Activated T-cell treated with anti-CD3 and anti-CD28 coated beads, Interleukin-2, amount 50 U/mL, for 1 hour (primary cell): ENCODE measurements at regions not wholly inside any gene's neighbourhood (a gene's known extent, or its start where the extent isn't known, plus 50 kb on each side); places are given as distances from the start of the nearest gene placed in this dataset.
"Not testable (repeated sequence)": the region's sequence is repeated elsewhere in the genome, so short reads cannot be mapped to it uniquely, and the experiment has no call there.

Source experiments
- DNase-seq: peaks from one replicate; pipeline ENCODE4 v3.0.0-alpha.2; 2020

DNA sequence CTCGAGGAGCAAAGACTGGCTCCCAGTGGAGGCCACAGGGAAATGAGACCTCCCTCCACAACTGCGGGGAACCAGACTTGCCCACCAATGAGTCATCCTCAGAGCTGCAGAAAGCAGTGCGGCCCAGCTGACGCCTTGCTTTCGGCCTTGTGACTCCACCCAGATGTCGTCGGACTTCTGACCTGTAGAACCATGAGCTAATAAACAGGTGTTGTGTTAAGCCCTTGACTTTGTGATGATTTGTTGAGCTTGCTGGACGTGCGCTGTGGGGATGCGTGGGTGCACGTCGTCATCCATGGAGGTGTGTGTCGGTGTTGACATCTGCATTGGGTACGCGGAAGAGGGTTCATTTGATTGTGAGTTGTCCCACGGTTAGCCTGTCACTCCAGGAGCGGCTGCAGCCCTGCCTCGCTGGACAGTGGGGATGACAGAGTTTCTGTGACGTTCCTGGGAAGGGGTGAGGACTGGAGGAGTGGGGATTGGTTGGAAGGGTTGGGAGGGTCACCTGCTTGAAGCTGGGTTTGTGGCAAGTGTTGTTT lies 154.1 kb downstream of the SH3BP4 start:
- no peak for DNase-seq

DNA sequence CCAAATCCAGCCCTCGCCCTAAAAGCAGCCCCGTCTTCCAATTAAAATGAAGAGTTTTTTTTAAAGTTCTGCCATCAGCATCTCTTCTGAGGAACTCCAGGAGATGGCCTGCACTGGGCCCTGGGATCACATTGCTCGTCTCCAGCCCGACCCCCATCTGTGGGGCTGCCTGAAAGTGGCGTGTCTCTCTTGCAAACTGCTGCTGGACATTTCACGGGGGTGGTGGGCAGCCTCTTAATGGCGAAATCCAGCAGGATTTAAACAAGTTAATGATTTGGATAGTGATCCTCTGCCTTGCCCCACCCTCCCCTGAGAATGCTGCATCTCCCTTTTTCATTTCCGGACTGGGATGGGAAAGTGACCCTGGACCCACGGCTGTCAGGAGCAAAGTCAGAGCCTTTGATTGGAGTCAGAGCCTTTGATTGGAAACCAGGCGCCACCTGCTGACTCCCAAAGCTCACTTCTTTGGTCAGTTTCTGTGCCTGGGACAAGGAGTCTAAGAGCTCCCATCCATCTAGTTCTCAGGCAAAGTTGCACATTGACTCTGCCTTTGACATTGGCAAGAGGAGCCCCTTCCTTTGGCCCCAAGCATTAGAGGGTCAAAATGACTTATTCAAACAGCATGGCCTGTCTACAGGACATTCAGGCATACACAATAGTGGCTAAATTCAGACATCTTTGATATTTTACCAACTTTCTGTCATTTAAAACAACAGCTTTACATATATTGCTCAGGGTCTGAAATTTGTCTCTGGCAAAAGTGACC lies 155.2 kb downstream of the SH3BP4 start:
- DNase-seq = no peak

GRCh38 chr2:235107640-235107951 lies 155.8 kb downstream of the SH3BP4 start:
- DNase-seq = no peak

DNA sequence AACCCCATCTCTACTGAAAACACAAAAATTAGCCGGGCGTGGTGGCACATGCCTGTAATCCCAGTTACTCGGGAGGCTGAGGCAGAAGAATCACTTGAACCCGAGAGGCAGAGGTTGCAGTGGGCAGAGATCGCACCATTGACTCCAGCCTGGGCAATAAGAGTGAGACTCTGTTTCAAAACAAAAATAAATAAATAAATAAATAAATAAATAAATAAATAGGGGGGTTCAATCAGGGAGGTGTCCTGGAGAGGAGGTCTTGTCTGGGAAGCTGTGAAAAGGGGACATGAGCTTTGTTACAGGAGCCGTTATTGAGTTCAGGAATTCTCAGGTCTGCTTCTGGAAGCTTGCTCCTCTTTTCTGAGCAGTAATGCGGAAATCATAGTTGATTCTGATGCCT lies 157.7 kb downstream of the SH3BP4 start:
- DNase-seq = not testable (repeated sequence)

DNA sequence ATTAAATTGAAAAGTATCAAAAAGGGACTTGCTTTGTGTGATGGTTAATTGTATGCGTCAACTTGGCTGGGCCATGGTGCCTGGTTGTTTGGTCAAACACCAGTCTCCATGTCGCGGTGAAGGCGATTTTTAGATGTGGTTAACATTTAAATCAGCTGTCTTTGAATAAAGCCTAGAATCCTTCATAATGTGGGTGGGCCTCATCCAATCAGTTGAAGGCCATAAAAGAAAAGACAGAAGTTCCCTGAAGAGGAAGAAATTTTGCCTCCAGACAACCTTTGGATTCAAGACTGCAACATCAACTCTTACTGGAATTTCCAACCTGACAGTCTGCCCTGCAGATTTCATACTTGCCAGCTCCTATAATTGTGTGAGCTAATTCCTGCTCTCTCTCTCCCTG lies 160.5 kb downstream of the SH3BP4 start:
- DNase-seq = no peak

DNA sequence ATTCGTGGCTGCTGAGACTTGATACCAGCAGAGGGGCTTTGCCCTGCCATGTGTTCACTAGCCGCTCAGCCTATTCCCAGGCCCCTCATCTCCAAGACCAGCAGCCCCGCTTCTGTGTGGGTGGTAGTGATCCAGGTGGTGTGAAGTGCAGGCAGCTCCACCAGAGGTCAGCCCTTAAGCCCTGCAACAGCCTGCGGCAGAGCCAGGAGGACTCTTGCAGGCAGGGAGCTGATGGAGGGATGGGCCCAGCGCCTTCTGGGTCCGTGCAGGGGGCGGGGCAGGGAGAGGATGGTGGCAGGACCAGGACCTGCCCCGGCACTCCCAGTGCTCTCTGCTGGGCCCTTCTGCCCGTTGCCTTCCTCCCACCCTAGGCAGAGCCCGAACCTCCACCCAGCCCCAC lies 162.0 kb downstream of the SH3BP4 start:
- no peak for DNase-seq

DNA sequence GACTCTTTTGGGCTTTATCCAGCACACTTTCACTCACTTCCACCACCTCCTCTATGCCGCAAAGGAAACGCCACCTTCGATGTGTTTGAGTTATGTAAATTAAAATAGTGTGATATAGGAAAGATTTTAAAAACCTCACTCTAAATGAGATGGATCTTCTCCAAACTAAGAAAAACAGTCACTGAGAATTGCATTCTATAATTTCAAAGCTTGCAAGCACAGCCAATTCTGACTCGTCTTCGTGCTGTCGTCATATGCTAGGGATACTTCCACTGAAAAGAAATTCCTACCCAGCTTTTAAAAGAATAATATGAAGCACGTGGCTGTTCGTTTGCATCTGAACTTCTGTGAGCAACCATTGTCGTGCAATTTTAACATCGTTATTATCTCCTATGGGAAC lies 162.5 kb downstream of the SH3BP4 start:
- DNase-seq = no peak

DNA sequence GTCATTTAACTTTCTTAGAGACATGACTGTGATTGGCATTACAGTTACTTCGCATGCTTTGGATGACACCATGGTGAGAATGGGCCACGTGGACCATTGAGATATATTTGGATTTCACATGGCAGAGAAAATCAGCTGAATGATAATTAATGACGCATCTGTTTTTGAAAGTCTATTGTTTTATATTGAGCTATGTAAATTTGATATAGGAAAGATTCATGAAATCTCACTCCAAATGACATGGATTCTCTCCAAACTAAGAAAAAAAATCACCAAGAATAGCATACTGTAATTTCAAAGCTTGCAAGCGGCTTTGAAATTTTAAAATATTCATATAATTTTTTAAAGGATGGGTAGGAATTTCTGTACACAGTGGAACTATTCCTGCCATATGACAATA lies 163.7 kb downstream of the SH3BP4 start:
- DNase-seq = no peak

GRCh38 chr2:235116885-235117492 lies 165.2 kb downstream of the SH3BP4 start:
- DNase-seq = no peak

DNA sequence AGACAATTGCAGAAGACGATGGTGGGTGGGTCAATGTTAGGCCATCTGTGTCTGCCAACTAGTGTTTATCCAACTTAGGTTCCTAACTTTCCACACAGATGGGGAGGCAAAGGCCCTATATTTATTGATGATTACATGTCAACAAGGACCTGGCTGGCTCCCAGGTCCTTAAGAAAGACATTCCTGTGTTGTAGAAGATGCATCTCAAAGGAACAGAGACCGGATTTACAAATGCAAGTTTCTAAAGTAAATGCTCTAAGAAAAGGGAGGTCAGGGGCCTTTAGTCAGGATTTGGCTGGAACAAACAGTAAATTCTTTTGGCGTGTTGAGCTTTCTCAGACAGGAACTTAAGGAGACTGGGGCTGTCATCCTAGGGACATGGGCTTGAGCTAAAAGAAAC lies 175.0 kb downstream of the SH3BP4 start:
- no peak for DNase-seq

GRCh38 chr2:235127931-235128330 lies 176.1 kb downstream of the SH3BP4 start:
- no peak for DNase-seq

DNA sequence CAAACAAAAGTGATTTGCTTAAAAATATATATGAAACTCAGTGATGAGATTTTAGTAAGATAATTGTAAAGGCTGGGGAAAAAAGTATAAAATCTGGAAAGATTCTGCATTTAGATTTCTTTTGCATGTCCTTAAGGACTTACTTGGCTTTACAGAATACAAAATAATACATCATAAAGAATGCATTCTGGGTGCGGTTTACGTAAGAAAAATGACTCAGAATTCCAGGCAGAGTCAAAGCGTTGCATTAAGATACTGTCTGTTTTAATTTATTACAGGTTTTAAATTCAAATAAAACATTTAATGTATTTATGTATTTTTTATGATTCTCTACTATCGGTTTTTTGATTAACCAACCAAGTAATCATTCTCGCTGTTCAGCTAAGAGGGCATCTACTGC lies 178.0 kb downstream of the SH3BP4 start:
- DNase-seq = no peak

DNA sequence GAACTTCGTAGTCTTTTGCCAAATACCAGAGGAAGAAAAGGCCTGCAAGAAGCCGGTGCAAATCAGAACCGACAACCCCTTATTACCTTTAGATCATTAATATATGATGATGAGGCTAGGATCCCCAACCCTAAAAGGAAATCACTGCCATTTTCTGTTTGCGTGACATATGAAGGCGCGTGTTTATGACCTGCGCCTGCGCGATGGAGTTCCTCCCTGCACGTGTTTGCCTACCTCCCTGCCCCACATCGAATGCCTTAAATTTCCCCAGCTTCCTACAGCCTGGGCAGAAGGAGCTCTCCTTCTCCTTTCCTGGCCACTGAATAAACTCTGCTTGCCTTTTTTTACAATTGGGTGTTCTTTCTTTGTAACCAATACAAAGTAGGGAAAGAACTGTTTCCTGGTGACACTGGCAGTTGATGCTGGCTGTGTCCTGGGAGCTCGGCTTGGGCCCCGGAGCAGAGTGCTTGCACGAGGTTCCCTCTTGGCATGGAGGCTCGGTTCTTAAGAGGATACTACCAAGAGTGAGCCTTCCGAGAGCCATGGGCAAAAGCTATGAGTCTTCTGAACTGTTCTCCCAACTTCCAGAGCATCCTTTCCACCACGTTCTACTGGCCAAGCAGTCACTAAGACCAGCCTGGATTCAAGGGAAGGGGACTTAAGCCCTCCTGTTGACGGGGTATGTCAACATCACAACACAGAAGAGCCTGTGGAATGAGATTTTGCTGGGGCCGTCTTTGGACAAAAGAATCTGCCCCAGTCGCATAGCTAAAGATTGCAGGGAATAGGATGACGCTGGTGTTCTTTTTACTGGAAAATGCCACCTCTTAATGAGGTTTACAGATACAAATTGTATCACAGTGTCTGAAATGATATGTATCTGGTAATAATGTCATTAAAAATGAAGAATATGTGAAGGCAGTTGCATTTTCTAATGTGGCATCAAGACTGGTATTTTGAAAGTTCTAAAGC lies 179.8 kb downstream of the SH3BP4 start:
- no peak for DNase-seq

DNA sequence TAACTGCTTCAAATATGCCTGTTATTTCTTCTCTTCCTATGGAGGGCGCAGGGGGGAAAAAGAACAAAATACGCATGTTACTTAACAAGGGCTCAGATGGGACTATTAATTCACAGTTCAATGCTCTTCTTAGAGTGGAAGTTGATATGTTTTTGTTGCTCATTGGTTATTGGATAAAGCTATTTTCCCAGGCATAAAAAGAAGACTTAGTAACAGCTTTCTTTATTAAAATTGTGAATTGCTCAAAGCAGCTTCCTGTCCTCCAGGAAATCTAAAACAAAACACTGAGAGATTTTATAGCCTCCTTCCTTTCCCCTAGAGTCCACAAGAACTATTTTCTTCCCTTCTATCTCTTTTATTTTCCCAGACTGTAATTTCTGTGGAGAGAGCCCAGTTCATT lies 180.8 kb downstream of the SH3BP4 start:
- no peak for DNase-seq

DNA sequence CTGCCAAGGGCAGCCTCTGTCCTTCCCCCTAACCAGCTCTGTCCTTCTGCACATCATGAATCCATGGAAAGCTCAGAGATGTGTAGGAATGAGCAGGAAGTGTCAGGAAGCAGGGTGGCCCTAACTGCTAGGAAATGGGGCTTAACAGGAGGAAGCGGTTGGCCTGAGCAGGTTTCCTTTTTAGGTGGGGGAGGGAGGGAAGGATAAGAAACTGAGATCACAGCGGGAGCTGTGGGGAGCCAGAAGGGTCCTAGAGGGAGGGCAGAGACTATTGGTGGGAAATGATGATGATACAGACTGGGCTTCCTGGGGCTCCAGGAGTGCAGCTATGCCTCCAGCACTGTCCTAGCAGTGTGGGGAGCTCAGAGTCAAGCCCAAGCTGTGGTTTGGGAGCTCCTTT lies 182.0 kb downstream of the SH3BP4 start:
- no peak for DNase-seq

DNA sequence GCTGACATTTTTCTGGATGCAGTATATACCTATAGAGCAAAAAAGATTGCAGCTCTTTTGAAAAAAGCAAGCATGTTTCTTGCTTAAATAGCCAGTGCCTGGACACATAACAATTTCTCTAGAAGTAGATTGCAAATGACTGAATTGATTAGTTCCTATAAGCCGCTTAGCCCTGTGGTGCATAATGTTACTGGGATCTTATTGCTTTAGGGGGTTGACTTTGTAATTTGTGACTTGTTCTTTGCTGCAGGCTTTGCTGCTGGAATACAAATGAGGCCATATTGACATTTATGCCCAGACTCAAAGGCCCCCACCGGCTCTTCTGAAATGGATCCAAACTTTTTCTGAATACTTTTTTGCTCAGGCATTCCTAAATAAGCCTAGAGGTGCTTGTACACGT lies 182.6 kb downstream of the SH3BP4 start:
- no peak for DNase-seq

GRCh38 chr2:235135195-235135965 lies 183.6 kb downstream of the SH3BP4 start:
- no peak for DNase-seq

GRCh38 chr2:235135990-235136561 lies 184.3 kb downstream of the SH3BP4 start:
- peak; percentile 36 for DNase-seq

DNA sequence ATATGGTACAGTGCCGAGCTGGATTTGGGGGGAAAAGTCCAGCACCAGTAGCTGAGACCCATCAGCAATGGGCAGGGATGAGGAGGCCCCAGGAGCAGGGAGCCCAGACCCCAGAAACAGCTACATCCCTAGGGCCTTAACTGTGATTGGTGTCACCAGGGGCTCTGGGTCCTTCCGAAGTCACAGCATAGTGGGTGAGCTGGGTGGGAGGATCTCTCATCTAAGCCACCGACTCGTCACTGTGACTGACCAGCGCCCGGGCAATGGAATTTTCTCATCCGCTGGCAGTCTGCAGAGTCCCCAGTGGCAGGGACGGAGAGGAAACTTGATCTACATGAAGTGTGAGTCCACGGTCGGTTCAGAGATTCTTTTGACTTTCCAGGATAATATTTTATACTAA lies 186.5 kb downstream of the SH3BP4 start:
- no peak for DNase-seq

DNA sequence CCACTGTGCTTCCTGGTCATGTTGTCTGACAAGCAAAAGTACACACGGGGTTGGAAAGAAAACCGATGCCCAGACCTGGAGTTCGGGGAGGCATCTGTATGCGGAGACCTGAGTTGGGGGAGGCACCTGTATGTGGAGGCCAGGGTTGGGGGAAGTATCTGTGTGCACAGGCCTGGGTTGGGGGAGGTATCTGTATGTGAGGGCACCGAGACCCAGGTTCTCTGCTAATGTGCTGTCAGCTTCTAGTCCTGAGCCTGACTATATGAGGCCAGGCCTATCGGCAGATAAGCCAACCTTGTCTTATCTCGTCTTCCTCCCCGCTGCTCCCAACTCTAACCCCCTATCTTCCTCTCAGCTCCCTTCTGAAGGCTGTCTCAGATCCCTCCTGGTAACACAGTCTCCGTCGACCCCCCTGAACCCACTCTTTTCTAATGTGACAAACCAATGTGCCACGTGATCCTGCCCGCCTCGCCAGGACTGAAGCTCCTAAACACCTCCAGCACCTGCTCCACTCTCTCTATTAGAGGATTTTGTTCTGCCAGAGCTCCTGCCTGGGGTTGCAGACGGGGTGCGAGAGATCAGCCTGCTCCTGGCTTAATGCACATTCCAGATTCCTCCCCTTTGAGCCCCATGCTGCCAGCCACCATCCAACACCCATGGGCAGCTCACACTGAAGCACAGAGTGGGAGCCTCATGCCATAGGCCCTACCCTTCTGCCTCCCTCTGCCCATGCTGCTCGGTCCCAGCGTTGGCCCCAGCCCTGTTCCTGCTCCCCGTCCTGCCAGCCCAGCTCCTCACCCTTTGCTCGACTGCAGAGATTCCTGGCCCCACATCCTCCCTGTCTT lies 188.4 kb downstream of the SH3BP4 start:
- no peak for DNase-seq

DNA sequence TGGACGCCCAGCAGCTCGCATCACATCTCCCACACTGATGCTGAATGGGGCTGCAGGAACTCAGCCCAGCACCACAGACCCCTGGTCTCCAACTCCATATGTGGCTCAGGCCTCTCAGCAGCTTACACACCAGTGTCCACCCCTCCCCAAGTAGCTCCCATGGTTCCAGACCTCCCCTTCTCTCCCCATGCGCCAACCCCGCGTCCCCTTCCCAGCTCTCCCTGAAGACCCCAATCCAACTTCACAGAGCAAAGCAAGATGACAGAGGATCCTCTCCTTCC lies 188.9 kb downstream of the SH3BP4 start:
- DNase-seq = no peak
